H1 (cell line): ENCODE measurements at regions not wholly inside any gene's neighbourhood (a gene's known extent, or its start where the extent isn't known, plus 50 kb on each side); places are given as distances from the start of the nearest gene placed in this dataset.

Experiments used
- CTCF ChIA-PET: fragments of 300-600 bp; sonication (Branson Sonifier 250); formaldehyde crosslinking; loops from one replicate; lab custom pipeline; 2021; ENCODE audit not compliant: partially characterized antibody; lab: Charles Lee
- POLR2A ChIA-PET: fragments of 300-600 bp; sonication (Branson Sonifier 250); formaldehyde crosslinking; loops from one replicate; lab custom pipeline; 2021; ENCODE audit warnings: inconsistent platforms; ENCODE audit not compliant: partially characterized antibody; lab: Charles Lee
- DNase-seq, 2 experiments: peaks; one replicate each; pipeline versions ENCODE4 v3.0.0 to v3.0.0-alpha.2; 2010 to 2022; ENCODE audit warnings: low spot score in 2 of 2, low read depth in 1 of 2, mixed read lengths in 1 of 2
- FAIRE-seq: peaks from 2 replicates; lab custom pipeline; 2011; peaks lifted over from hg19 to GRCh38; lab: Jason Lieb, UNC
- H2AFZ ChIP-seq: 2 replicates; pipeline ENCODE4 v1.8.1; 2012; ENCODE audit warnings: low read length, inconsistent platforms
- H2AK5ac ChIP-seq: 2 replicates; pipeline ENCODE4 v1.6.1; 2013; ENCODE audit warnings: low read depth, low read length
- H2BK120ac ChIP-seq: replicated peaks from 2 replicates; pipeline ENCODE3; 2013; ENCODE audit warnings: low read depth, low read length, inconsistent platforms
- H2BK12ac ChIP-seq: 2 replicates; pipeline ENCODE4 v1.6.1; 2013; ENCODE audit warnings: low read depth, low read length
- H2BK15ac ChIP-seq: 2 replicates; pipeline ENCODE4 v1.6.1; 2013; ENCODE audit warnings: low read length
- H2BK20ac ChIP-seq: 2 replicates; pipeline ENCODE4 v1.6.1; 2013; ENCODE audit warnings: low read length
- H2BK5ac ChIP-seq: 2 replicates; pipeline ENCODE4 v1.6.1; 2013; ENCODE audit warnings: low read depth, low read length
- H3K14ac ChIP-seq: 2 replicates; pipeline ENCODE4 v1.6.1; 2013; ENCODE audit warnings: inconsistent platforms; ENCODE audit not compliant: insufficient read length
- H3K18ac ChIP-seq: 2 replicates; pipeline ENCODE4 v1.6.1; 2013; ENCODE audit warnings: low read length; ENCODE audit errors: extremely low read depth
- H3K23ac ChIP-seq: 2 replicates; pipeline ENCODE4 v1.6.1; 2013; ENCODE audit warnings: inconsistent platforms; ENCODE audit not compliant: insufficient read length
- H3K23me2 ChIP-seq: 2 replicates; pipeline ENCODE4 v1.6.1; 2013; ENCODE audit warnings: low read depth, low read length
- H3K27ac ChIP-seq: 2 replicates; pipeline ENCODE4 v1.6.1; 2011; ENCODE audit warnings: low read depth, low read length, inconsistent platforms
- H3K27me3 ChIP-seq, 4 experiments: replicated peaks in 1 of 4; 1 replicate in 1 of 4; 2 replicates in 3 of 4; pipeline versions ENCODE4 v1.6.1 to v1.8.1; 2011 to 2013; ENCODE audit warnings: low read length in 3 of 4, mild to moderate bottlenecking in 3 of 4, inconsistent platforms in 2 of 4, mixed read lengths in 2 of 4, moderate library complexity in 1 of 4; ENCODE audit not compliant: control insufficient read depth in 3 of 4, insufficient read depth in 3 of 4; ENCODE audit errors: extremely low read depth in 1 of 4
- H3K36me3 ChIP-seq, 4 experiments: 2 replicates each; pipeline versions ENCODE4 v1.6.1 to v1.8.1; 2011 to 2013; ENCODE audit warnings: mild to moderate bottlenecking in 4 of 4, low read length in 3 of 4, moderate library complexity in 2 of 4, control low read depth in 1 of 4, inconsistent platforms in 1 of 4; ENCODE audit not compliant: insufficient read depth in 4 of 4, control insufficient read depth in 2 of 4
- H3K4ac ChIP-seq: replicated peaks from 2 replicates; pipeline ENCODE3; 2013; ENCODE audit warnings: low read length, low read depth, mixed read lengths, inconsistent platforms; ENCODE audit not compliant: insufficient read length
- H3K4me1 ChIP-seq, 4 experiments: replicated peaks in 1 of 4; 1 replicate in 1 of 4; 2 replicates in 3 of 4; pipeline versions ENCODE4 v1.6.1 to v1.8.1; 2011 to 2013; ENCODE audit warnings: low read length in 3 of 4, inconsistent platforms in 2 of 4, mixed read lengths in 1 of 4; ENCODE audit not compliant: insufficient read depth in 4 of 4, control insufficient read depth in 3 of 4
- H3K4me2 ChIP-seq, 2 experiments: 2 replicates each; pipeline versions ENCODE4 v1.6.1 to v1.8.1; 2011 to 2013; ENCODE audit warnings: low read depth in 2 of 2, low read length in 2 of 2, control low read depth in 1 of 2, inconsistent platforms in 1 of 2, mild to moderate bottlenecking in 1 of 2; ENCODE audit not compliant: insufficient read depth in 1 of 2
- H3K4me3 ChIP-seq, 4 experiments: fragments of 200-600, 300-600 bp in 1 of 4; sonication (generic), shearing (Covaris generic), sonication (Bioruptor Twin) in 1 of 4; 2 replicates each; pipeline versions ENCODE4 v1.5.1 to v1.8.1; 2011 to 2016; ENCODE audit warnings: low read length in 4 of 4, low read depth in 3 of 4, control low read depth in 2 of 4, inconsistent platforms in 2 of 4, mild to moderate bottlenecking in 2 of 4, mixed read lengths in 1 of 4, moderate library complexity in 1 of 4; ENCODE audit not compliant: insufficient read depth in 2 of 4; ENCODE audit errors: extremely low read depth in 1 of 4
- H3K56ac ChIP-seq: replicated peaks from 2 replicates; pipeline ENCODE3; 2013; ENCODE audit warnings: low read depth, mild to moderate bottlenecking, mixed read lengths, low read length, inconsistent platforms; ENCODE audit not compliant: insufficient read length
- H3K79me1 ChIP-seq: 2 replicates; pipeline ENCODE4 v1.6.1; 2013; ENCODE audit warnings: low read depth, low read length, control low read depth
- H3K79me2 ChIP-seq, 2 experiments: 2 replicates each; pipeline versions ENCODE4 v1.6.1 to v1.8.1; 2012 to 2013; ENCODE audit warnings: low read length in 2 of 2, mild to moderate bottlenecking in 2 of 2, inconsistent platforms in 1 of 2; ENCODE audit not compliant: insufficient read depth in 2 of 2, control insufficient read depth in 1 of 2
- H3K9ac ChIP-seq, 4 experiments: replicated peaks in 1 of 4; 1 replicate in 1 of 4; 2 replicates in 3 of 4; pipeline versions ENCODE4 v1.6.1 to v1.8.1; 2011 to 2013; ENCODE audit warnings: low read depth in 3 of 4, low read length in 3 of 4, control low read depth in 2 of 4, mild to moderate bottlenecking in 2 of 4, moderate library complexity in 2 of 4, inconsistent platforms in 1 of 4; ENCODE audit errors: extremely low read depth in 1 of 4
- H3K9me3 ChIP-seq, 2 experiments: 2 replicates each; pipeline versions ENCODE4 v1.6.1 to v1.8.1; 2012 to 2013; ENCODE audit warnings: mild to moderate bottlenecking in 2 of 2, moderate library complexity in 2 of 2, control low read depth in 1 of 2, inconsistent platforms in 1 of 2, low read depth in 1 of 2, low read length in 1 of 2, mixed read lengths in 1 of 2; ENCODE audit not compliant: insufficient read depth in 2 of 2
- H4K20me1 ChIP-seq, 2 experiments: replicated peaks in 1 of 2; 2 replicates each; pipeline versions ENCODE3 to v1.8.1; 2011 to 2013; ENCODE audit warnings: inconsistent platforms in 2 of 2, low read length in 2 of 2, mild to moderate bottlenecking in 1 of 2; ENCODE audit not compliant: insufficient read depth in 2 of 2, control insufficient read depth in 1 of 2
- H4K5ac ChIP-seq: 2 replicates; pipeline ENCODE4 v1.6.1; 2013; ENCODE audit warnings: low read length, low read depth, mixed read lengths, inconsistent platforms; ENCODE audit not compliant: insufficient read length
- H4K8ac ChIP-seq: 2 replicates; pipeline ENCODE4 v1.8.0; 2013; ENCODE audit warnings: mild to moderate bottlenecking, moderate library complexity, low read length, inconsistent platforms; ENCODE audit not compliant: insufficient read depth; ENCODE audit errors: extremely low read depth
- H4K91ac ChIP-seq: replicated peaks from 2 replicates; pipeline ENCODE3; 2013; ENCODE audit warnings: low read length, mixed read lengths, inconsistent platforms; ENCODE audit not compliant: insufficient read length
- JUND ChIP-seq: IDR thresholded peaks from 2 replicates; pipeline ENCODE4 v1.6.1; 2011; ENCODE audit warnings: mild to moderate bottlenecking, improper control_type of control experiment, low read length
- RNF2 ChIP-seq: fragments of 200-900, 300-1000 bp; sonication (generic); IDR thresholded peaks from 2 replicates; pipeline ENCODE4 v1.7.1; 2016; ENCODE audit warnings: borderline replicate concordance, low read depth, mild to moderate bottlenecking, antibody characterized with exemption, low read length; ENCODE audit not compliant: poor library complexity, severe bottlenecking; ENCODE audit errors: missing control alignments
- SIN3A ChIP-seq, 2 experiments: IDR thresholded peaks in 1 of 2; conservative IDR thresholded peaks in 1 of 2; 2 replicates each; pipeline ENCODE4 v1.6.1; 2011 to 2012; ENCODE audit warnings: low read length in 2 of 2, improper control_type of control experiment in 1 of 2, low read depth in 1 of 2, mild to moderate bottlenecking in 1 of 2
- SIRT6 ChIP-seq: IDR thresholded peaks from one replicate; pipeline ENCODE4 v1.7.1; 2012; ENCODE audit warnings: low read length, inconsistent platforms
- SIX5 ChIP-seq: IDR thresholded peaks from 2 replicates; pipeline ENCODE4 v1.6.1; 2011; ENCODE audit warnings: mild to moderate bottlenecking, low read depth, low read length
- SUZ12 ChIP-seq: fragments of 200-600 bp; sonication (generic); IDR thresholded peaks from 2 replicates; pipeline ENCODE4 v1.6.1; 2012; ENCODE audit warnings: mild to moderate bottlenecking, inconsistent platforms, low read length, moderate library complexity, mixed read lengths
- TEAD4 ChIP-seq: IDR thresholded peaks from 2 replicates; pipeline ENCODE4 v1.6.1; 2012; ENCODE audit warnings: low read depth, low read length, inconsistent platforms, mixed read lengths
- ZNF274 ChIP-seq: IDR thresholded peaks from 2 replicates; pipeline ENCODE4 v1.7.0; 2012; ENCODE audit warnings: low read length, borderline replicate concordance; ENCODE audit errors: extremely low read depth
- WGBS, 2 experiments: shearing (Covaris generic) in 1 of 2; methylation state at CpG; one replicate each; pipeline versions ENCODE4 v1.1.6 to v1.1.7; 2013 to 2015; ENCODE audit warnings: low lambda C conversion rate in 2 of 2, mixed read lengths in 2 of 2, inconsistent platforms in 1 of 2, low coverage in 1 of 2, missing lambda C conversion rate in 1 of 2; ENCODE audit not compliant: insufficient replicate concordance in 2 of 2, insufficient coverage in 1 of 2, insufficient read length in 1 of 2; ENCODE audit errors: extremely low coverage in 1 of 2, missing lambda C conversion rate in 1 of 2; 5-methylcytosine and 5-hydroxymethylcytosine counted together

- Histone ChIP-seq H2BK5ac (no peak overlapping the region), H3K79me1 (no peaks in the 10 kb centered on the region), H4K8ac (no peak overlapping the region), H2BK12ac (no peak overlapping the region), H4K5ac (peak overlapping the region; percentile 9), H3K79me2 (no peaks in the 10 kb centered on the region), H3K4ac (no peak overlapping the region), H2BK20ac (no peak overlapping the region), H3K27ac (no peak overlapping the region), H3K4me1 (peaks cover 0 to 7% (median 3%) of the 10 kb centered on the region in 4 experiments; a peak in 4 of 7 replicates), H4K91ac (no peak overlapping the region), H2AK5ac (no peak overlapping the region), H3K23ac (no peak overlapping the region), H3K9ac (no peak overlapping the region), H2AFZ (no peak overlapping the region), H2BK120ac (no peak overlapping the region), H3K23me2 (no peaks in the 10 kb centered on the region), H3K4me3 (peak overlapping the region in 1 of 4 experiments; percentile 12; a peak in 1 of 8 replicates), H3K56ac (no peak overlapping the region), H2BK15ac (no peak overlapping the region), H3K9me3 (no peaks in the 10 kb centered on the region), H3K27me3 (no peaks in the 10 kb centered on the region), H3K36me3 (no peaks in the 10 kb centered on the region), H4K20me1 (no peaks in the 10 kb centered on the region), H3K14ac (no peak overlapping the region), H3K18ac (no peak overlapping the region), H3K4me2 (0 out of 4 replicates have a peak overlapping the region, but pooled peaks of 1 of the 2 experiments have one; percentile 62)
- 86% methylated on average over 2 of the region's 2 CpGs; no CpG with 5 or more reads in 1 of the 2 experiments for WGBS, 2 experiments
- TF ChIP-seq JUND: no peak
- no peak for TF ChIP-seq TEAD4
- TF ChIP-seq SIX5: no peak
- TF ChIP-seq SUZ12: no peak
- no peak for TF ChIP-seq SIN3A (conservative IDR thresholded peaks at IDR 0.05 in 1 of 2, IDR thresholded peaks at IDR 0.05 in 1 of 2; ENCODE audit: low read depth in 1 of 2, low read length in 2 of 2)
- TF ChIP-seq SIRT6: no peak
- no peak for TF ChIP-seq RNF2
- TF ChIP-seq ZNF274: no peak
- DNase-seq (no peak), FAIRE-seq (no peak)
- CTCF ChIA-PET: interaction anchor here (0.7 to 1.2 kb wide), 3 partner anchors 15 to 35 kb away, joined by 3 to 4 read pairs (median 3); no protein-coding TSS in a partner anchor
- POLR2A ChIA-PET: interaction anchor here (1.1 to 1.4 kb wide), 2 partner anchors 28 to 33 kb away, joined by 3 to 4 read pairs; no protein-coding TSS in a partner anchor
Observed at GRCh38 chr12:19596434-19597166, 157.3 kb downstream of the AEBP2 start.
